HG03095 (cell line): ENCODE measurements at regions not wholly inside any gene's neighbourhood (a gene's known extent, or its start where the extent isn't known, plus 50 kb on each side); places are given as distances from the start of the nearest gene placed in this dataset.
A peak's percentile ranks its signal among the peaks of the same experiment; 100 is the strongest.

ENCODE experiments used
- ATAC-seq: cut with Tn5 transposase; IDR thresholded peaks from one replicate; pipeline ENCODE4 v1.9.1; 2021; ENCODE audit warnings: moderate library complexity; ENCODE audit not compliant: unreplicated experiment

- no peak for ATAC-seq
Observed at GRCh38 chr2:64850642-64851041, 138.6 kb upstream of the SLC1A4 start.

DNA sequence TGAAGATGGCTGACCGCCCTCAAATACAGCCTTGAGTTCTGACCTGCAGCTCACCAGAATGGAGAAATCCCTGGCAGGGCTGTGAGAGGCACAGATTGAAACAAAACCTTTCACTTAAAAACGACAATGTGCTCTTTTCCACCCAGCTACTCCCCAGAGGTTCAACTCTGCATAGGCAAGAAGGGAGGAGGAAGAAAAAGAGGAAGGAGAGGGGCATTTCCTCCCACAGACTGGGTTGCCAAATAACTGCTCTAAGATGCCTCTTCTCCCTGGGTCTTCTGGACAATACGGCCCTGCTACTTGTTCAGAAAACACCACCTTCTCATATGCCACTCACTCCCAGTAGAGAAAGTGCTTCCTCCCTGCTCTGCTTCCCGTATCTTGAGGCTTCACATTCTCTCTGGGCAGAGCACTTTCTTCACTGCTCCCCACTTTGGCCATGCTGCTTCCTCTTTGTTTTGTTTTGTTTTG is 136.4 kb upstream of the SLC1A4 start:
- ATAC-seq = no peak

DNA sequence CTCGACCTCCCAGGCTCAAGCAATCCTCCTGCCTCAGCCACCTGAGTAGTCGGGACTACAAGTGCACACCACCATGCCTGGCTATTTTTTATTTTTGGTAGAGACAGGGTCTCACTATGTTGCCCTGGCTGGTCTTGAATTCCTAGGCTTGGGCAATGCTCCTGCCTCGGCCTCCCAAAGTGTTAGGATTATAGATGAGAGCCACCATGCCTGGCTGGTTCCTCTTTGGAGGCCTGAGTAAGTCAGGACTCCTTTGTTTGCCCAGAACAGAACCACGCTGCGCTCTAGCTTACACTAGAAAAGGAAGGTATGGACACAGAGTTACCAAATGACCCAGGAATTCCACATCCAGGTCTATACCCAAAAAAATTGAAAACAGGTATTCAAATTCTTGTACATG is 135.9 kb upstream of the SLC1A4 start:
- ATAC-seq = no peak

GRCh38 chr2:64853894-64854293 is 135.3 kb upstream of the SLC1A4 start:
- ATAC-seq = no peak

DNA sequence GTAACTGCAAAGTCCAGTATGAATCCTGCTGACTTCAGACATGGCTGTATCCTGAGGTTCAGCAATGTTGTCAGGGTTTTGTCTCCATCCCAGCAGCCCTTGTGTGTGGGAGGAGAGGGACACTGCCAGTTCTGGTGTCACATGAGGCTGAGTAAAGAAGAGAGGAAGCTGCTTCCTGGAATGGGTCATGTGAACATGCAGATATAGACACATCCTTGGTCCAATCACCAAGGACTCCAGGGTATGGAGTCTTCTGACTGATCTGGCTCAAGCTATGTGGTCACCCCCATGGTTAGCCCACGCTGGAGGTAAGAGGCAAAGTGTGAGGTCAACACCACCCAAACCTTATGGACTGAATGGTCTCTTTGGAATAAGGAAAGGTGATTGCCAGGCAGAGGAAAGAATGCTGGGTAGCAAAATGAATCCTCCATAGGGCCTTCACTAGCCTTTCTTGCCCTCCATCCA is 134.4 kb upstream of the SLC1A4 start:
- no peak for ATAC-seq

DNA sequence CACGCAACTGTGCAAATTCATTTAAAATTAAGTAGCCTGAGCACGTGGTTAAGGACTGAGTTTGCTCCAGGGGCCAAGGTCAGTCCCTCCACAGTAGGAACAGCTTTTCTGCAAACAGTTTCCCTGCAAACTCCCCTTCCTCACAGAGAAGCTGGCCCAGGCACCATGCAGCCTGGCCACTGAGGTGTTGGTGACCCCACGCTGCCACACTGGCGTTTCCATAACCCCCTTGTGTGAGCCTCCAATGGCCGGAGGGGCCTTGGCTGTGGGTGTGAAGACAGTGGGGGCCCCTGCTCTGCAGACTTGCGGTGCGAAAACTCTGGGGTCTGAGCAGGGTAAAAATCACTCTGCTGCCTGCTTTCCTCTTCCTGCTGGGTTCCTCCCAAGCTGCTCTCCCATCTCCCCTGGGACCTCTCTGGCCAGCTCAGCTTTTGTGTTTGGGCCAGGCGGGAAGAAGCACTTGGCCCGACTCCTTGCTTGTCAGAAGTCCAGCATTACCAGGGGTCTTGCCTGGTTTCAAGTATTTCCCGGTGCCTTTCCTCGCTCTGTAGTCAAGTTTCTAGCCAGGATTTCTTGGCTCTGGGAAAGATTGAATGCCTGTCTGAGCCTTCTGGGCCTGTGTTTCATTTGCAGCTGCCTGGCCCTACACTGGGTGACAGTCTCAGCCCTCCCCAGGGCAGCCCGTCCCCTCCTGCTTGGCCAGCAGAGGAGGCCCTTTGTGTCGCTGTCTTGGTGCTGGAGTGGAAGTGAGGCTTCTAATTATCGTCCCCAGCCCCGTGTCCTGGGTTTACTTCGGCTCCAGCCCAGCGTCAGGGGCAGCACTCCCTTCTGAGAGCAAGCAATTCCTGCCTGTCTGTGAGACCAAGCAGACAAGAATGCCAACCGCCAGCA is 131.4 kb upstream of the SLC1A4 start:
- no peak for ATAC-seq

DNA sequence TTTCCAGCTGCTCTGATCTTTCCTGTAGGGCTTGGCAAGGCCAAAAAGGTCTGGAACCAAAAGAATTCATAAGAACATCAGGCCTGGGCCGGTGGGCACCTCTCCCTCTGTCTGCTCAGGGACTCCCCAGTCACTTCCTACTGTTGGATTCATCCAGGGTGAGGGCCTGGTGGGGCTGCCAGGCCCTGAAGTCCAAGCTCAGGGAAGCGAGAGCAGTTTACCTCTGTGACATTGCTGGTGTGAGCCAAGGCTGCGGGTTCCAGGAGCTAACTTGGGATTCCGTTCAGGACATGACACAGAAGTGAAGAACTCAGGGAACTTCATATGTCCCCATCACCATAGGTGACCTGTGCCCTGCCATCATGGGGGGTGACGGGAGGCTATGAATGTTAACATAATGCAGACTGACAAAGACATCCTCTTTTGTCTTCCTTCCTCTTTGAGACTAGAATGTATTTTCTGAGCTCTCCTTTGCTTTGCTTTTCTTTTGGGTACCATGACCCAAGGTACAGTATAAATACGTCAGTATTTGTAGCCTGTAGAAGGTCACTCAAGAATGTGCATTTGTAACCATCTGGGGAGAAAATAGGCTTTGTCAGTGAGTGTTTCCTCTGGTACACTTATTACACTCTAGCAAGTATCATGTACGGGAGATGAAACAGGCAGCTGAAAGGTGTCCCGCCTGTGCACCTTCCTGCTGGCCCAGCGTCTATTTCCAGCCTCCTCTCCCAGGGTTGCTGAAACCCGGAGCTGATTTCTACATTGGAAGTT is 130.5 kb upstream of the SLC1A4 start:
- ATAC-seq = peak; percentile 2

GRCh38 chr2:64859312-64860212 is 129.6 kb upstream of the SLC1A4 start:
- peak; percentile 34 for ATAC-seq

DNA sequence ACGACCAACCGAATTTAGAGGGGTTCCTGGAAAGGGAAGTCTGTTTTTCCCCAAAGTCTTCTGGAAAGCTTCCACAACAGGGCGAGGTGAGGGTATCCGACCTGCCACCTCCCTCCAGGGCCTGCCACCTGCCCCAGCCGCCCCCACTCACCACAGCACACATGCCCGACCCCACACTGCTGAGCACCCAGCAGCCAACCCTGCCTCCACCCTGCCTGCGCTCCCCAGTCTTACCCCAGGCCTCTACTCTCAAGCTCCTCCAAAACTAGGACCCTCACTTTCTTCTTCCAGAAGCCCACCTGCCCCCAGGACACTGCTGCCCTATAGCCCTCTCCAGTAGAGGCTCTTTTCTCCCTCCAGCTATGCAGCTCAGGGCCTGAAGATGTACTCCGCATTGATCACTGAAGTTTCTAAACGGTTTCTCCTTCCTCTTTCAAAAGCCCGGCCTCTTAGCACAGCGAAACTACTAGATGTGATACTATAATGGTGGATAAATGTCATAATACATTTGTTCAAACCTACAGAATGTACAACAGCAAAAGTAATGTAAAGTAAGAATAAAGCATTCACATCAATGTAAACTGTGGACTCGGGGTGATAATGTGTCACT is 128.8 kb upstream of the SLC1A4 start:
- ATAC-seq = peak; percentile 35

- ATAC-seq = no peak
Observed at GRCh38 chr2:64860936-64861335, 128.3 kb upstream of the SLC1A4 start.

- ATAC-seq = no peak
Observed at GRCh38 chr2:64861452-64862397, 127.5 kb upstream of the SLC1A4 start.

GRCh38 chr2:64862623-64863022 is 126.6 kb upstream of the SLC1A4 start:
- no peak for ATAC-seq

GRCh38 chr2:64863097-64863820 is 125.9 kb upstream of the SLC1A4 start:
- ATAC-seq = no peak

DNA sequence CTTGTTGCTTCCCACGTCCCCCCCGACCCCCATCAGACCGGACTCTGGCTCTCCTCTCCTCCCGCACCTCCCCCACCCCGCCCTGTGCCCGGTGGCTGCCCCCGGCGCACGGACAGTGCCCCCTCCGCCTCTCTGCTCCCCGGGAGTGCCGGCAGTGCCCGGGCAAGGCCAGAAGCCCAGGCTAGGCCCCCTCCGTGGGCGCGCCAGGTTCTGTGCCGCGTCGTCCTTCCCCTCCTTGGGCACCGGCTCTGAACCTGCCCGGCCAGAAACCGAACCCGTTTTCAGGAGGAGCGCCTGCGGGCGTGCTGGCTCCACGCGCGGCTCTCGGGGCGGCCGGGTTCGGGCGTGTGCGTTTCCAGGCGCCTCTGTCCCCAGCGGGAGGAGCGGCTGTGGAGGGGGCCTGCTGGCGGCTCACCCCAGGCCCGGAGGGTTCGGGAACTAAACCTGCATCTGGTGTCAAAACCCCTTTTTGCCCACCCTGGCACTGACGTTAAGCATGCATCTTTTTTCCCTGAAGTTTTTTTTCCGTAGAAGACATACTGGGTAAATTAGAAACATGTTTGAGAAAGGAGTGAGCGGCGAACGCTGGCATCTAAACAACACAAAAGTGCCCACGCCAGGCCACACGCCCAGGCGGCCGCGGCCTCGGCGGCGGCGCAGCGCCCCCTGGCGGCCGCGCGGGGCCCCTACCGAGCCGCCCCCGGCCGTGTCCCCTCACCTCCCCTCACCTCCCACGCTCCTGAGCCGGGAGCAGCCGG is 123.9 kb upstream of the SLC1A4 start:
- peak; percentile 50 for ATAC-seq

DNA sequence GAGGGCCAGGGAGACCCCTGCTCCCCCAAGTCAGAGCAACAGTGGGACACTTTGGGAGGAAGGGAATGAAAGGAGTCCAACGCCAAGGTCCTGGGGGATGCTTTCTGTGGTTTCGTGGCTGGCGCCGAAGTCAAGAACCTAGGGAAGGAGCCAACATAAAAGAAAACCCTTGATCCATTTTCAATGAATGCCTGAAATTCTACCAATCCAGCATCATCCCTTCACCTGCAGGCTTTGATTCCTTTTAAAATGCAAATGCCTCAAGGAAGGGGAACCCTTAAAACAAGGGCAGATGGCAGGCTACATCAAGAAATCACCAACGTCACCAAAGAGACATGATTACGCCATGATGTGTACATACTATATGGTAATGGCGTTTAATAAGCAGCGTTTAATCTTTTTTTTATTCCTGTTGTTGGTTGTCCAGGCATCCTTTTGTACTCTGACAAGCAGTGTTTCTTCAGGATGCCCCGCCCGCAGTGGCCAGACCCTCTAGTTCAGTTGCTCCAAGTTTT is 123.3 kb upstream of the SLC1A4 start:
- ATAC-seq = no peak

DNA sequence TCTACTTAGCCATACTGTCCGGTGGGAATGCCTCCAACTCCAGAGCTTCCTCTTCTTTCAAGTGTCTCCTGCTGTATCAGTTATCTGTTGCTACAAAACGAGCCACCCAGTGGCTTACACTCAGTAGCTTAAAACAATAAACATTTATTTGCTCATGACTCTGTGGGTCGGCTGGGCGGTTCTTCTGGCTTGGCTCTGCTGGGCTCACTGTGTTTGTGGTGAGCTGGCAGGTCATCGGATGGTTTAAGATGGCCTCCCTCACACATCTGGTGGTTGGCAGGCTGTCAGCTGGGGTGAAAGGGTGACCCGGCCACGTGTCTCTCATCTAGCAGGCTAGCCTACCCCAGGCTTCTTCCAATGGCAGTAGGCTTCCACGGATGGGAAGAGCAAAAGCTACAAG is 122.4 kb upstream of the SLC1A4 start:
- no peak for ATAC-seq

- ATAC-seq = no peak
Observed at GRCh38 chr2:64867253-64867996, 121.8 kb upstream of the SLC1A4 start.
